NOMO-1 treated with DMSO at 0.1 percent for 48 hours (cell line): ENCODE measurements at regions not wholly inside any gene's neighbourhood (a gene's known extent, or its start where the extent isn't known, plus 50 kb on each side); places are given as distances from the start of the nearest gene placed in this dataset.

Experiments used
- DNase-seq: peaks from one replicate; lab custom pipeline; 2025; ENCODE audit not compliant: unreplicated experiment; lab: John Stamatoyannopoulos, UW

- DNase-seq: no peak
Observed at GRCh38 chr13:105285526-105285925, 1249.9 kb downstream of the EFNB2 start.

GRCh38 chr13:105282406-105283285 is 1252.8 kb downstream of the EFNB2 start:
- DNase-seq: no peak

- DNase-seq: no peak
Observed at GRCh38 chr13:105278943-105279381, 1256.5 kb downstream of the EFNB2 start.

GRCh38 chr13:105276571-105276970 is 1258.9 kb downstream of the EFNB2 start:
- no peak for DNase-seq

- no peak for DNase-seq
Observed at GRCh38 chr13:105273665-105274222, 1261.7 kb downstream of the EFNB2 start.

GRCh38 chr13:105272660-105273631 is 1262.5 kb downstream of the EFNB2 start:
- peak; percentile 92 for DNase-seq

- DNase-seq: no peak
Observed at GRCh38 chr13:105266615-105267014, 1268.8 kb downstream of the EFNB2 start.

GRCh38 chr13:105262579-105262978 is 1272.9 kb downstream of the EFNB2 start:
- DNase-seq: no peak

- no peak for DNase-seq
Observed at GRCh38 chr13:105259426-105259825, 1276.0 kb downstream of the EFNB2 start.

GRCh38 chr13:105255472-105255871 is 1280.0 kb downstream of the EFNB2 start:
- no peak for DNase-seq

GRCh38 chr13:105251293-105251692 is 1284.2 kb downstream of the EFNB2 start:
- no peak for DNase-seq

- no peak for DNase-seq
Observed at GRCh38 chr13:105247830-105248229, 1287.6 kb downstream of the EFNB2 start.

GRCh38 chr13:105240371-105240770 is 1295.1 kb downstream of the EFNB2 start:
- no peak for DNase-seq

- DNase-seq: no peak
Observed at GRCh38 chr13:105232439-105232838, 1303.0 kb downstream of the EFNB2 start.

- DNase-seq: no peak
Observed at GRCh38 chr13:105232006-105232405, 1303.5 kb downstream of the EFNB2 start.

GRCh38 chr13:105231579-105231978 is 1303.9 kb downstream of the EFNB2 start:
- DNase-seq: no peak

- DNase-seq: no peak
Observed at GRCh38 chr13:105220881-105221280, 1314.6 kb downstream of the EFNB2 start.

- DNase-seq: no peak
Observed at GRCh38 chr13:105220063-105220462, 1315.4 kb downstream of the EFNB2 start.

GRCh38 chr13:105219651-105220050 is 1315.8 kb downstream of the EFNB2 start:
- no peak for DNase-seq

GRCh38 chr13:105213512-105213911 is 1322.0 kb downstream of the EFNB2 start:
- no peak for DNase-seq

GRCh38 chr13:105207572-105208293 is 1327.7 kb downstream of the EFNB2 start:
- DNase-seq: no peak
